ENCODE measurements at regions not wholly inside any gene's neighbourhood (a gene's known extent, or its start where the extent isn't known, plus 50 kb on each side); places are given as distances from the start of the nearest gene placed in this dataset.

DNA sequence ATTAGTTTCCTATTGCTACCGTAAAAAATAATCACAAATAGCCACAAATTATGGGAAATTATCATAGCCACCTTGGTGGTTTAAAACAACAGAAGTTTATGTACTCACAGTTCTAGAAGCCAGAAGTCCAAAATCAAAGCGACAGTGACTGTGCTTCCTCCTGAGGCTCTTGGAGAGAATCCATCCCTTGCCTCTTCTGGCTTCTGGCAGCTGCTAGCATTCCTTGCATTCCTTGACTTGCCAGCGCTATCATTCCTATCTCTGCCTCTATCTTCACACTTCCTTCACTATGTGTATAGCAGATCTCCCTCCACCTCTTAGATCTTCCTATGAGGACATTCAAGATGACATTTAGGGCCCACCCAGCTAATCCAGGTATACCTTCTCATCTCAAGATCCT is 180.1 kb upstream of the USP25 start:
- H3K36me3 ChIP-seq (replicated peaks in 1 of 2; ENCODE audit: control insufficient read depth in 1 of 2, insufficient read depth in 2 of 2, low read length in 2 of 2): no peaks in the 10 kb centered on the region
- in situ Hi-C loops (cut with HindIII; ENCODE audit: extremely low pct_ligation_motif_present, low pct_unique_long_range_greater_than_20kb): no loop called here
- DNase-seq (ENCODE audit: low spot score) (peak; percentile 1), FAIRE-seq (no peak), ATAC-seq (no peak)
- H3K9ac ChIP-seq (ENCODE audit: insufficient read depth, low read depth, low read length): no peak overlapping the region
- H3K4me2 ChIP-seq (ENCODE audit: low read depth, low read length): no peak overlapping the region
- no peak overlapping the region for H3K27ac ChIP-seq (ENCODE audit: extremely low read length, insufficient read depth, low read length)
- H4K20me1 ChIP-seq (ENCODE audit: insufficient read depth, low read length): no peaks in the 10 kb centered on the region
- no peak overlapping the region for H3K4me3 ChIP-seq (replicated peaks in 1 of 3; ENCODE audit: insufficient read depth in 1 of 3, low read depth in 2 of 3, low read length in 3 of 3)
- BruUV-seq (replicated peaks): no TSS peak
- no peaks in the 10 kb centered on the region for H3K27me3 ChIP-seq (ENCODE audit: control insufficient read depth in 1 of 2, insufficient read depth in 2 of 2, low read length in 2 of 2)
- CTCF ChIA-PET (ENCODE audit: low intra/inter-chr PET ratio, low total read pairs): no interaction called here
- H2AFZ ChIP-seq (ENCODE audit: low read length): no peak overlapping the region
- TF ChIP-seq, protein P1, sequence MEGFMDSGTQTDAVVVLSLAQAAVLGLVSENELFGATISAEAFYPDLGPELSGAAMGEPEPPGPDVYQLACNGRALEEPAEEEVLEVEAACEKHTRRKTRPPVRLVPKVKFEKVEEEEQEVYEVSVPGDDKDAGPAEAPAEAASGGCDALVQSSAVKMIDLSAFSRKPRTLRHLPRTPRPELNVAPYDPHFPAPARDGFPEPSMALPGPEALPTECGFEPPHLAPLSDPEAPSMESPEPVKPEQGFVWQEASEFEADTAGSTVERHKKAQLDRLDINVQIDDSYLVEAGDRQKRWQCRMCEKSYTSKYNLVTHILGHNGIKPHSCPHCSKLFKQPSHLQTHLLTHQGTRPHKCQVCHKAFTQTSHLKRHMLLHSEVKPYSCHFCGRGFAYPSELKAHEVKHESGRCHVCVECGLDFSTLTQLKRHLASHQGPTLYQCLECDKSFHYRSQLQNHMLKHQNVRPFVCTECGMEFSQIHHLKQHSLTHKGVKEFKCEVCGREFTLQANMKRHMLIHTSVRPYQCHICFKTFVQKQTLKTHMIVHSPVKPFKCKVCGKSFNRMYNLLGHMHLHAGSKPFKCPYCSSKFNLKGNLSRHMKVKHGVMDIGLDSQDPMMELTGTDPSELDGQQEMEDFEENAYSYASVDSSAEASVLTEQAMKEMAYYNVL (CRISPR knock-in tag; IDR thresholded peaks at IDR 0.05; ENCODE audit: borderline replicate concordance): no peak
- TF ChIP-seq TEAD3 (CRISPR knock-in tag; optimal IDR thresholded peaks at IDR 0.05; ENCODE audit: borderline replicate concordance): peak; percentile 58
- no peaks in the 10 kb centered on the region for H3K9me3 ChIP-seq (ENCODE audit: low read length)
- no peaks in the 10 kb centered on the region for H3K4me1 ChIP-seq (ENCODE audit: insufficient read depth, low read length)
- H3K79me2 ChIP-seq (ENCODE audit: insufficient read depth, low read length): no peaks in the 10 kb centered on the region
- POLR2A ChIA-PET: no interaction called here
- WGBS (ENCODE audit: low lambda C conversion rate): 22% methylated on average over 3 of the region's 3 CpGs
- intact Hi-C loops (cut with micrococcal nuclease; ENCODE audit: unreplicated experiment): no loop called here

DNA sequence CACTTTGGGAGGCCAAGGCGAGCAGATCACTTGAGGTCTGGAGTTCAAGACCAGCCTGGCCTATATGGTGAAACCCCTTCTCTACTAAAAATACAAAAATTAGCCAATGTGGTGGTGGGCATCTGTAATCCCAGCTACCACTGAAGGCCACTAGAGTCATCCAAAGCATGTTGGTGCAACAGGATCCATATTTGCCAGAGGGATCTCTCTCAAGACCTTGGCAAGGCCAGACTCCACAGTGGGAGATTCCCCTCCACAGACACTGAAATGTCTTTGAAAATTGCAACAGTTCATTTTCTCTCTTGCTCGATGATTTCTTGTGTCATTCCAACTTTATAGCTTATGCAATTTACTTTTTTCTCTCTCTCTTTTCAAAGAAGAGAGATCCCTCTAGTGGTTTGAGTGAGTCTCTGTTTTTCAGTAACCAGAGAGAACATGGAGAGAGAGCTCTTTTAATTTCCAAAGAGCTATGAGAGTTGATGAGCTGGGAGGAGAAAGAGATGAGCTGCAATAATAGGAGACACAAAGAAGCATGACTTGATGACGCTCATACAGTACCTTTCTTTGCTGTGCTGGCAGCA is 176.8 kb upstream of the USP25 start:
- in situ Hi-C loops (cut with HindIII; ENCODE audit: extremely low pct_ligation_motif_present, low pct_unique_long_range_greater_than_20kb): no loop called here
- ATAC-seq (peak; percentile 63), FAIRE-seq (no peak), DNase-seq (ENCODE audit: low spot score) (peak; percentile 35)
- no peaks in the 10 kb centered on the region for H4K20me1 ChIP-seq (ENCODE audit: insufficient read depth, low read length)
- intact Hi-C loops (cut with micrococcal nuclease; ENCODE audit: unreplicated experiment): loop anchor here (1.0 kb wide), 1 partner anchor 689 kb away; no protein-coding TSS in a partner anchor
- POLR2A ChIA-PET: no interaction called here
- H3K4me3 ChIP-seq (replicated peaks in 1 of 3; ENCODE audit: insufficient read depth in 1 of 3, low read depth in 2 of 3, low read length in 3 of 3): no peak overlapping the region
- 32% methylated on average over 3 of the region's 3 CpGs for WGBS (ENCODE audit: low lambda C conversion rate)
- CTCF ChIA-PET (ENCODE audit: low intra/inter-chr PET ratio, low total read pairs): no interaction called here
- no peak overlapping the region for H3K27ac ChIP-seq (ENCODE audit: extremely low read length, insufficient read depth, low read length)
- no peaks in the 10 kb centered on the region; a peak in 2 of 5 replicates for H3K27me3 ChIP-seq (ENCODE audit: control insufficient read depth in 1 of 2, insufficient read depth in 2 of 2, low read length in 2 of 2)
- H3K9me3 ChIP-seq (ENCODE audit: low read length): no peaks in the 10 kb centered on the region
- no peak overlapping the region for H3K9ac ChIP-seq (ENCODE audit: insufficient read depth, low read depth, low read length)
- peak overlapping the region; percentile 37; the same call in 1 of the 2 replicates for H3K4me2 ChIP-seq (ENCODE audit: low read depth, low read length)
- no peak overlapping the region for H2AFZ ChIP-seq (ENCODE audit: low read length)
- H3K4me1 ChIP-seq (ENCODE audit: insufficient read depth, low read length): no peaks in the 10 kb centered on the region
- no peaks in the 10 kb centered on the region for H3K36me3 ChIP-seq (replicated peaks in 1 of 2; ENCODE audit: control insufficient read depth in 1 of 2, insufficient read depth in 2 of 2, low read length in 2 of 2)
- no TSS peak for BruUV-seq (replicated peaks)
- no peaks in the 10 kb centered on the region for H3K79me2 ChIP-seq (ENCODE audit: insufficient read depth, low read length)
- no peak for TF ChIP-seq ZMYM2 (CRISPR knock-in tag; IDR thresholded peaks at IDR 0.05)
- TF ChIP-seq, protein P2, sequence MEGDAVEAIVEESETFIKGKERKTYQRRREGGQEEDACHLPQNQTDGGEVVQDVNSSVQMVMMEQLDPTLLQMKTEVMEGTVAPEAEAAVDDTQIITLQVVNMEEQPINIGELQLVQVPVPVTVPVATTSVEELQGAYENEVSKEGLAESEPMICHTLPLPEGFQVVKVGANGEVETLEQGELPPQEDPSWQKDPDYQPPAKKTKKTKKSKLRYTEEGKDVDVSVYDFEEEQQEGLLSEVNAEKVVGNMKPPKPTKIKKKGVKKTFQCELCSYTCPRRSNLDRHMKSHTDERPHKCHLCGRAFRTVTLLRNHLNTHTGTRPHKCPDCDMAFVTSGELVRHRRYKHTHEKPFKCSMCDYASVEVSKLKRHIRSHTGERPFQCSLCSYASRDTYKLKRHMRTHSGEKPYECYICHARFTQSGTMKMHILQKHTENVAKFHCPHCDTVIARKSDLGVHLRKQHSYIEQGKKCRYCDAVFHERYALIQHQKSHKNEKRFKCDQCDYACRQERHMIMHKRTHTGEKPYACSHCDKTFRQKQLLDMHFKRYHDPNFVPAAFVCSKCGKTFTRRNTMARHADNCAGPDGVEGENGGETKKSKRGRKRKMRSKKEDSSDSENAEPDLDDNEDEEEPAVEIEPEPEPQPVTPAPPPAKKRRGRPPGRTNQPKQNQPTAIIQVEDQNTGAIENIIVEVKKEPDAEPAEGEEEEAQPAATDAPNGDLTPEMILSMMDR (CRISPR knock-in tag; IDR thresholded peaks at IDR 0.05): peak; percentile 54
- TF ChIP-seq CCDC6 (CRISPR knock-in tag; IDR thresholded peaks at IDR 0.05): no peak
- no peak for TF ChIP-seq ZNF430 (CRISPR knock-in tag; IDR thresholded peaks at IDR 0.05)
- TF ChIP-seq STAG1 (CRISPR knock-in tag; IDR thresholded peaks at IDR 0.05): peak; percentile 77
- TF ChIP-seq ONECUT2 (CRISPR knock-in tag; IDR thresholded peaks at IDR 0.05): no peak
- TF ChIP-seq, protein P3, sequence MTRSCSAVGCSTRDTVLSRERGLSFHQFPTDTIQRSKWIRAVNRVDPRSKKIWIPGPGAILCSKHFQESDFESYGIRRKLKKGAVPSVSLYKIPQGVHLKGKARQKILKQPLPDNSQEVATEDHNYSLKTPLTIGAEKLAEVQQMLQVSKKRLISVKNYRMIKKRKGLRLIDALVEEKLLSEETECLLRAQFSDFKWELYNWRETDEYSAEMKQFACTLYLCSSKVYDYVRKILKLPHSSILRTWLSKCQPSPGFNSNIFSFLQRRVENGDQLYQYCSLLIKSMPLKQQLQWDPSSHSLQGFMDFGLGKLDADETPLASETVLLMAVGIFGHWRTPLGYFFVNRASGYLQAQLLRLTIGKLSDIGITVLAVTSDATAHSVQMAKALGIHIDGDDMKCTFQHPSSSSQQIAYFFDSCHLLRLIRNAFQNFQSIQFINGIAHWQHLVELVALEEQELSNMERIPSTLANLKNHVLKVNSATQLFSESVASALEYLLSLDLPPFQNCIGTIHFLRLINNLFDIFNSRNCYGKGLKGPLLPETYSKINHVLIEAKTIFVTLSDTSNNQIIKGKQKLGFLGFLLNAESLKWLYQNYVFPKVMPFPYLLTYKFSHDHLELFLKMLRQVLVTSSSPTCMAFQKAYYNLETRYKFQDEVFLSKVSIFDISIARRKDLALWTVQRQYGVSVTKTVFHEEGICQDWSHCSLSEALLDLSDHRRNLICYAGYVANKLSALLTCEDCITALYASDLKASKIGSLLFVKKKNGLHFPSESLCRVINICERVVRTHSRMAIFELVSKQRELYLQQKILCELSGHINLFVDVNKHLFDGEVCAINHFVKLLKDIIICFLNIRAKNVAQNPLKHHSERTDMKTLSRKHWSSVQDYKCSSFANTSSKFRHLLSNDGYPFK (CRISPR knock-in tag; IDR thresholded peaks at IDR 0.05; ENCODE audit: borderline replicate concordance): no peak
